Gastrocnemius medialis (tissue), 4 donors: ENCODE measurements at regions not wholly inside any gene's neighbourhood (a gene's known extent, or its start where the extent isn't known, plus 50 kb on each side); places are given as distances from the start of the nearest gene placed in this dataset.

Experiments used
- CTCF ChIP-seq, 5 experiments: fragments of 450-650 bp in 3 of 5; fragments of 200-600 bp in 2 of 5; sonication (generic) in 2 of 5; IDR thresholded peaks in 4 of 5; conservative IDR thresholded peaks in 1 of 5; 1 replicate in 4 of 5; 2 replicates in 1 of 5; pipeline ENCODE4 v1.5.1; 2016 to 2019; ENCODE audit warnings: antibody characterized with exemption in 5 of 5, mild to moderate bottlenecking in 3 of 5, moderate library complexity in 3 of 5
- POLR2A ChIP-seq, 2 donors: fragments of 450-650 bp; IDR thresholded peaks; one replicate each; pipeline ENCODE4 v1.6.1; 2017; ENCODE audit warnings: antibody characterized with exemption in 2 of 2, mild to moderate bottlenecking in 2 of 2, moderate library complexity in 2 of 2

GRCh38 chr3:145383416-145383815 is 777.6 kb downstream of the PLOD2 start:
- no peak for TF ChIP-seq CTCF (IDR thresholded peaks at IDR 0.05 in 4 of 5, conservative IDR thresholded peaks at IDR 0.05 in 1 of 5)
- no peak for TF ChIP-seq POLR2A (IDR thresholded peaks at IDR 0.05)
